GM06990 (cell line): ENCODE measurements at regions not wholly inside any gene's neighbourhood (a gene's known extent, or its start where the extent isn't known, plus 50 kb on each side); places are given as distances from the start of the nearest gene placed in this dataset.
"Not testable (repeated sequence)": the region's sequence is repeated elsewhere in the genome, so short reads cannot be mapped to it uniquely, and the experiment has no call there.

Experiments
- DNase-seq: peaks from one replicate; pipeline ENCODE4 v3.0.0-alpha.2; 2011; ENCODE audit not compliant: insufficient read length; ENCODE audit errors: extremely low read depth
- H3K27me3 ChIP-seq: replicated peaks from 2 replicates; pipeline ENCODE4 v1.6.0; 2011; ENCODE audit warnings: low read length; ENCODE audit not compliant: control insufficient read depth, insufficient read depth
- H3K36me3 ChIP-seq: 2 replicates; pipeline ENCODE4 v1.5.1; 2011; ENCODE audit warnings: low read length; ENCODE audit not compliant: control insufficient read depth, insufficient read depth
- H3K4me3 ChIP-seq: replicated peaks from 2 replicates; pipeline ENCODE4 v1.5.1; 2011; ENCODE audit warnings: low read depth, mild to moderate bottlenecking, control low read depth, low read length
- TF ChIP-seq, protein P1 (sequence below): IDR thresholded peaks from 2 replicates; pipeline ENCODE4 v1.5.1; 2011; ENCODE audit warnings: low read length, control low read depth, mild to moderate bottlenecking, inconsistent platforms; ENCODE audit not compliant: insufficient read depth, poor library complexity, severe bottlenecking

DNA sequence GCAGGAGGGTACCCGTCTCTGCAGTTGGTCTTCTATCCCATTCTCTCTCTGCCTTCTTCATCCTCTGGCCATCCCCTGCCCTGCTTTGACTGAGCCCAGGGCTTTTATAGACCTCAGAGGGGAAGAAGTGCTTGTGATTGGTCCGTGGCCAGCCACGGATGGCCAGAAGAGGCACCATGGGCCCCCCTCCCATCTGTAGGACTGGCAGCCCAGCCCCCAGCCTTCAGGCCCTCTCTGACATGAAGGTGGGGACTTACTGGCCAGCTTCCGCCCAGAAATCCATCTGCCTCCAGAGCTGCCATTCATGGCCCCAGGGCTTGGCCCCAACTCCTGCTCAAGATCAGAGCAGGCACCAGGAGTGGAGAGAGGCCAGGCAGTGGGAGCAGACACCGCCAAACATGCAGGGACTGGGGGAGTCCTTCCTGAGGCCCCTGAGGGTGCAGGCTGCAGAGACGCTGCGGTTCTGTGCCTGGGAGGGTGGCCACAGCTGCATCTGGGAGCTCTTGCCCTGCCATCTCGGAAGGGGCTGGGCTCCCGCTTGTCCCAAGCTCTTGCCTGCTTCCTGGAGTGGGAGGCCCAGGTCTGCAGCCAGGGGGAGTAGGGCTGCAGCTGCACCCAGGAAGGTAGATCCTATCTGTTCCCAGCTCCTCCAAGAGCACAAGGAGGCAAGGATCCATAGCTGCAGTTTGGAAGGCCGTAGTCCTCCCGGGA is 698.6 kb upstream of the B3GALT2 start:
- H3K27me3 ChIP-seq = no peaks in the 10 kb centered on the region
- no peak for DNase-seq
- TF ChIP-seq, protein P1, sequence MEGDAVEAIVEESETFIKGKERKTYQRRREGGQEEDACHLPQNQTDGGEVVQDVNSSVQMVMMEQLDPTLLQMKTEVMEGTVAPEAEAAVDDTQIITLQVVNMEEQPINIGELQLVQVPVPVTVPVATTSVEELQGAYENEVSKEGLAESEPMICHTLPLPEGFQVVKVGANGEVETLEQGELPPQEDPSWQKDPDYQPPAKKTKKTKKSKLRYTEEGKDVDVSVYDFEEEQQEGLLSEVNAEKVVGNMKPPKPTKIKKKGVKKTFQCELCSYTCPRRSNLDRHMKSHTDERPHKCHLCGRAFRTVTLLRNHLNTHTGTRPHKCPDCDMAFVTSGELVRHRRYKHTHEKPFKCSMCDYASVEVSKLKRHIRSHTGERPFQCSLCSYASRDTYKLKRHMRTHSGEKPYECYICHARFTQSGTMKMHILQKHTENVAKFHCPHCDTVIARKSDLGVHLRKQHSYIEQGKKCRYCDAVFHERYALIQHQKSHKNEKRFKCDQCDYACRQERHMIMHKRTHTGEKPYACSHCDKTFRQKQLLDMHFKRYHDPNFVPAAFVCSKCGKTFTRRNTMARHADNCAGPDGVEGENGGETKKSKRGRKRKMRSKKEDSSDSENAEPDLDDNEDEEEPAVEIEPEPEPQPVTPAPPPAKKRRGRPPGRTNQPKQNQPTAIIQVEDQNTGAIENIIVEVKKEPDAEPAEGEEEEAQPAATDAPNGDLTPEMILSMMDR = no peak
- no peaks in the 10 kb centered on the region for H3K36me3 ChIP-seq
- no peak overlapping the region for H3K4me3 ChIP-seq

DNA sequence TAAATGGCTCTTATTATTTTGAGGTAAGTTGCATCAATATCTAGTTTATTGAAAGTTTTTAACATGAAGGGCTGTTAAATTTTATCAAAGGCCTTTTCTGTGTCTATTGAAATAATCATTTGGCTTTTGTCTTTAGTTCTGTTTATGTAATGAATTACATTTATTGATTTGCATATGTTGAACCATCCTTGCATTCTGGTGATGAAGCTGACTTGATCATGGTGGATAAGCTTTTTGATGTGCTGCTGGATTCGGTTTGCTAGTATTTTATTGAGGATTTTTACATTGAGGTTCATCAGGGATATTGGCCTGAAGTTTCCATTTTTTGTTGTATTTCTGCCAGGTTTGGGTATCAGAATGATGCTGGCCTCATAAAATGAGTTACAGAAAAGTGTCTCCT is 691.5 kb upstream of the B3GALT2 start:
- not testable (repeated sequence) for H3K4me3 ChIP-seq, DNase-seq, H3K36me3 ChIP-seq, H3K27me3 ChIP-seq

DNA sequence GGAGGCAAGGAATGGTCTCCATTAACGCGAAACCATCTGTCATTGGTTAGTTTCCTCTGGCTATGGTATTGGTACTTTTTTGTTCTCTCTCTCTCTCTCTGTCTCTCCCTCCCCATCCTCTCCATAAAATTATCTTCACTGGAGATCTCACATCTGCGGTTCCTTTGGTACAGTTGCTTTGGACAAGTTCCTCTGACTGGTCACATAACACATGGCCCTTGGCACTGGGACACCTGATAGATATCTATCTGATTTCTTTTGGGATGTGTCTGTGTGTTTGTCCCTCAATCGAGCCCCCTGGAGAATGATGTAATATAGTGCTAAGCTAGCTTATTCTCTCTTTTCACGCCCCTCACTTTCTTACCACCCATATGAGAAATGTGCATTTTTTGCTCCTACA is 682.0 kb upstream of the B3GALT2 start:
- TF ChIP-seq, protein P1 = no peak
- Histone ChIP-seq H3K36me3 (no peaks in the 10 kb centered on the region), H3K4me3 (no peak overlapping the region), H3K27me3 (no peaks in the 10 kb centered on the region)
- DNase-seq = no peak

DNA sequence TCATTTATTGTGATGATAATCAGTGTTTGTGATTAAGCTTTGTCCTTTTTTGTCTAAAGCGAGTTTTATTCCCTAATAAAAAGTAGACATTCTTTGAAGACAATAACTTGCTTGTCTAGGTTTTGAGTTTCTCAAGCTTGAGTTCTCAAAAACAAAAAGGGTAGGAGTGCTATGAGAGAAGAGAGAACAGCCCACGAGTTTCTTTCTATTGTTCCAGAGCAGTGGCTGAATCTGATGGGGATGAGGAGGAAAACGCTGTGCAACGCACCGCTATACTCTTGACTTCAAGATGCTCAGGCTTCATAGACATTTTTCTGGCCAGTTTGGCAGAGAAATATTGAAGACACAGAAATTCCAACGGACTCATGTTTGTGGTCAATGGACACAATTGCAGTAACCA is 669.8 kb upstream of the B3GALT2 start:
- DNase-seq = no peak
- Histone ChIP-seq H3K4me3 (no peak overlapping the region), H3K36me3 (no peaks in the 10 kb centered on the region), H3K27me3 (no peaks in the 10 kb centered on the region)
- TF ChIP-seq, protein P1 = no peak

DNA sequence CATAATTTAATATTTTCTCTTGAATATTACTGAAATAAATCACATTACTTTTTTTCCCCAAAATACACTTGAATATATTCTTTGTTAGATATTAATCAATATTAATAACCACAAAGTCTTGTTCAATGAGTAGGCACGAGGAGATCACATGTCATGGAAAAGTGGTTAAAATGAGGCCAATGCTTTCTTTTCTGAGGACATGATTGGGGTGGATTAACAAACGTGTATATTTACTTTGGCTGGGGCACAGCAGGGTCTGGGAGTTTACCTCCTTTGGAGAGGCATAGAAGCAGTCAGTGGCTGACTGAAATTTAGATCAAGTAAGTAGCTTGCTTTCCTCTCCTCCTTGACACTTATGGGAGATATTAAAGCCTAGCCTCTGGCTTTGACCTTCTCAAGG is 664.3 kb upstream of the B3GALT2 start:
- Histone ChIP-seq H3K27me3 (no peaks in the 10 kb centered on the region), H3K4me3 (no peak overlapping the region), H3K36me3 (no peaks in the 10 kb centered on the region)
- DNase-seq = no peak
- TF ChIP-seq, protein P1 = no peak

DNA sequence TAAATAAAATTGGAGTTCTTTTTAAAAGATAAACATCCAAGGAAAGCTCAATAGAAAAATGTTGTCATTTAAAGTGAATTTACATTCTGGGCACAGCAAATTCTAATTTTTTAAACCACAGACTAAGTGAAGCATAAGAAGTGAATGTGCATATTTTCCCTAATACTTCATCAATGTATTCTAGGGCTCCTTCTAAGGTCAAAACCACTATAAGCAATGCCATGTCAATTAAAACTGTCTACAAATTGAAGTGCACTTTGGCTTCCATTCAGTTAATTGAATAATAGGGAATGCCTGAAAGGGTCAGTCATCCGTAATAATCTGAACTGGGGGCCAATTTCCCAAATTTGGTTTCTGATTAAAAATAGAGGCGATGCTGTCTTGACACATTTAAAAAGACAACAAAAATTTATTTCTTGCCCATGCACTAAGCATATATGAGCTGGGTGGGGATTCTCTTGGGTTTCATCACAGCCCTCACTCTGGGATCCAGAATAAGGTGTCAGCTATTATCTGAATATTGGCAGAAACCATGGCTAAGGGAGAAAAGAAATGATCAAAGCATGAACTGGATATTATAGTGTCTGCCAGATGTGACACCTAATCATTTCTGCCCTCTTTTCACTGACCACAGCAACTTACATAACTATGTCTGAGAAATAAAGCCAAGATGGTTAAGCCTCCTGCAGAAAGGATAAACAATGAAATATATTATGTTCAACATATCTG is 660.6 kb upstream of the B3GALT2 start:
- TF ChIP-seq, protein P1 = no peak
- Histone ChIP-seq H3K27me3 (no peaks in the 10 kb centered on the region), H3K36me3 (no peaks in the 10 kb centered on the region), H3K4me3 (no peak overlapping the region)
- DNase-seq = no peak
